Neural progenitor cell (in vitro differentiated cells): ENCODE measurements at regions not wholly inside any gene's neighbourhood (a gene's known extent, or its start where the extent isn't known, plus 50 kb on each side); places are given as distances from the start of the nearest gene placed in this dataset.

Source experiments
- DNase-seq: peaks from one replicate; pipeline ENCODE4 v3.0.0-alpha.2; 2016; ENCODE audit warnings: low spot score
- H2AFZ ChIP-seq: fragments of 200-600 bp; sonication (generic); replicated peaks from 2 replicates; pipeline ENCODE4 v1.6.1; 2016; ENCODE audit warnings: antibody characterized with exemption
- H3F3A ChIP-seq: fragments of 200-600 bp; sonication (generic); 2 replicates; pipeline ENCODE4 v1.6.1; 2016; ENCODE audit warnings: antibody characterized with exemption, low read depth
- H3K27ac ChIP-seq: fragments of 200-600 bp; sonication (generic); 2 replicates; pipeline ENCODE4 v1.5.1; 2016; ENCODE audit warnings: mild to moderate bottlenecking
- H3K27me3 ChIP-seq: fragments of 200-600 bp; sonication (generic); 2 replicates; pipeline ENCODE4 v1.6.1; 2016; ENCODE audit warnings: mild to moderate bottlenecking, moderate library complexity
- H3K36me3 ChIP-seq: fragments of 200-600 bp; sonication (generic); 2 replicates; pipeline ENCODE4 v1.5.1; 2016
- H3K4me1 ChIP-seq: fragments of 200-600 bp; sonication (generic); 2 replicates; pipeline ENCODE4 v1.6.1; 2016; ENCODE audit warnings: mixed run types
- H3K4me2 ChIP-seq: fragments of 200-600 bp; sonication (generic); 2 replicates; pipeline ENCODE4 v1.6.1; 2016
- H3K4me3 ChIP-seq: fragments of 200-600 bp; sonication (generic); 2 replicates; pipeline ENCODE4 v1.5.1; 2016
- H3K79me2 ChIP-seq: fragments of 200-600 bp; sonication (generic); 2 replicates; pipeline ENCODE4 v1.6.1; 2016; ENCODE audit warnings: low read depth
- H3K9ac ChIP-seq: fragments of 200-600 bp; sonication (generic); 2 replicates; pipeline ENCODE4 v1.6.1; 2016
- H3K9me3 ChIP-seq: fragments of 200-600 bp; sonication (generic); 2 replicates; pipeline ENCODE4 v1.5.1; 2016; ENCODE audit warnings: low read depth
- H4K20me1 ChIP-seq: fragments of 200-600 bp; sonication (generic); 2 replicates; pipeline ENCODE4 v1.6.1; 2016; ENCODE audit warnings: low read depth
- H3K27ac Mint-ChIP-seq: 3 replicates; pipeline ENCODE4 v1.8.0; 2021; ENCODE audit warnings: mixed read lengths
- H3K27me3 Mint-ChIP-seq: 2 replicates; pipeline ENCODE4 v1.8.0; 2022; ENCODE audit warnings: low read depth, mild to moderate bottlenecking, inconsistent platforms, moderate library complexity, mixed read lengths; ENCODE audit not compliant: insufficient read depth
- H3K36me3 Mint-ChIP-seq: 3 replicates; pipeline ENCODE4 v1.8.0; 2021; ENCODE audit warnings: mixed read lengths
- H3K4me1 Mint-ChIP-seq: 3 replicates; pipeline ENCODE4 v1.8.0; 2021; ENCODE audit warnings: mixed read lengths
- H3K4me3 Mint-ChIP-seq: 3 replicates; pipeline ENCODE4 v1.8.0; 2021; ENCODE audit warnings: mild to moderate bottlenecking, moderate library complexity, mixed read lengths
- H3K9me3 Mint-ChIP-seq: 3 replicates; pipeline ENCODE4 v1.8.0; 2020; ENCODE audit warnings: mixed read lengths
- CTCF ChIP-seq: fragments of 200-600 bp; sonication (generic); IDR thresholded peaks from 2 replicates; pipeline ENCODE4 v1.5.1; 2017; ENCODE audit warnings: antibody characterized with exemption, mild to moderate bottlenecking
- EZH2 ChIP-seq: fragments of 200-600 bp; sonication (generic); IDR thresholded peaks from 2 replicates; pipeline ENCODE4 v1.6.1; 2017; ENCODE audit warnings: antibody characterized with exemption, mild to moderate bottlenecking, moderate library complexity
- EZH2phosphoT487 ChIP-seq: fragments of 200-600 bp; sonication (generic); IDR thresholded peaks from 2 replicates; pipeline ENCODE4 v1.6.1; 2017; ENCODE audit warnings: antibody characterized with exemption

GRCh38 chr11:59281177-59281576 is 68.5 kb upstream of the MPEG1 start:
- no peak for DNase-seq
- Mint-ChIP-seq H3K27ac (no peak overlapping the region), H3K27me3 (peaks cover 4% of the 10 kb centered on the region), H3K36me3 (no peaks in the 10 kb centered on the region), H3K9me3 (peaks cover 10% of the 10 kb centered on the region), H3K4me3 (no peak overlapping the region), H3K4me1 (peaks cover 15% of the 10 kb centered on the region)
- TF ChIP-seq EZH2phosphoT487 (no peak), CTCF (no peak), EZH2 (no peak)
- Histone ChIP-seq H3F3A (no peaks in the 10 kb centered on the region), H3K27me3 (no peaks in the 10 kb centered on the region), H3K9me3 (no peaks in the 10 kb centered on the region), H3K9ac (no peak overlapping the region), H3K4me2 (no peak overlapping the region), H3K4me3 (no peak overlapping the region), H3K79me2 (no peaks in the 10 kb centered on the region), H3K36me3 (no peaks in the 10 kb centered on the region), H3K27ac (no peak overlapping the region), H3K4me1 (no peaks in the 10 kb centered on the region), H2AFZ (no peak overlapping the region), H4K20me1 (no peaks in the 10 kb centered on the region)

GRCh38 chr11:59273373-59273841 is 60.7 kb upstream of the MPEG1 start:
- Histone ChIP-seq H3K4me1 (no peaks in the 10 kb centered on the region), H3F3A (no peaks in the 10 kb centered on the region), H2AFZ (no peak overlapping the region), H3K9ac (no peak overlapping the region), H4K20me1 (no peaks in the 10 kb centered on the region), H3K27me3 (no peaks in the 10 kb centered on the region), H3K4me2 (no peak overlapping the region), H3K79me2 (no peaks in the 10 kb centered on the region), H3K36me3 (no peaks in the 10 kb centered on the region), H3K4me3 (no peak overlapping the region), H3K27ac (no peak overlapping the region), H3K9me3 (no peaks in the 10 kb centered on the region)
- no peaks in the 10 kb centered on the region for H3K36me3 Mint-ChIP-seq
- H3K4me1 Mint-ChIP-seq: no peaks in the 10 kb centered on the region
- TF ChIP-seq EZH2 (no peak), EZH2phosphoT487 (no peak), CTCF (no peak)
- H3K27me3 Mint-ChIP-seq: peaks cover 6% of the 10 kb centered on the region
- no peak overlapping the region for H3K27ac Mint-ChIP-seq
- peaks cover 7% of the 10 kb centered on the region for H3K9me3 Mint-ChIP-seq
- no peak for DNase-seq
- no peak overlapping the region for H3K4me3 Mint-ChIP-seq

GRCh38 chr11:59272771-59273372 is 60.1 kb upstream of the MPEG1 start:
- no peaks in the 10 kb centered on the region for H3F3A ChIP-seq
- H3K27me3 ChIP-seq: no peaks in the 10 kb centered on the region
- no peaks in the 10 kb centered on the region for H3K4me1 ChIP-seq
- no peak overlapping the region for H3K4me3 Mint-ChIP-seq
- no peak for DNase-seq
- no peaks in the 10 kb centered on the region for H3K36me3 Mint-ChIP-seq
- H3K4me3 ChIP-seq: no peak overlapping the region
- H2AFZ ChIP-seq: no peak overlapping the region
- no peak overlapping the region for H3K4me2 ChIP-seq
- no peak overlapping the region for H3K27ac Mint-ChIP-seq
- no peak overlapping the region for H3K27ac ChIP-seq
- peaks cover 8% of the 10 kb centered on the region for H3K27me3 Mint-ChIP-seq
- TF ChIP-seq EZH2phosphoT487 (no peak), CTCF (no peak), EZH2 (no peak)
- no peaks in the 10 kb centered on the region for H3K9me3 ChIP-seq
- H3K4me1 Mint-ChIP-seq: no peaks in the 10 kb centered on the region
- peaks cover 5% of the 10 kb centered on the region for H3K9me3 Mint-ChIP-seq
- H3K79me2 ChIP-seq: no peaks in the 10 kb centered on the region
- H3K36me3 ChIP-seq: no peaks in the 10 kb centered on the region
- no peaks in the 10 kb centered on the region for H4K20me1 ChIP-seq
- no peak overlapping the region for H3K9ac ChIP-seq
